K562 (cell line): ENCODE measurements at regions not wholly inside any gene's neighbourhood (a gene's known extent, or its start where the extent isn't known, plus 50 kb on each side); places are given as distances from the start of the nearest gene placed in this dataset.
A peak's percentile ranks its signal among the peaks of the same experiment; 100 is the strongest.

Experiments used
- ATAC-seq: fragments of 200-7000 bp; cut with Tn5 transposase; 3 replicates; pipeline ENCODE4 v1.9.1; 2020; ENCODE audit warnings: moderate library complexity
- BruUV-seq: library from RNA; stranded (reverse); fragments of 400-500 nt; replicated peaks from 2 replicates; lab custom pipeline; 2021; lab: Mats Ljungman, UMichigan
- CTCF ChIA-PET: fragments of 300-600 bp; formaldehyde crosslinking; extraction: SDS; loops from one replicate; lab custom pipeline; 2021; ENCODE audit warnings: low intra/inter-chr PET ratio; lab: Yijun Ruan, JAX
- POLR2A ChIA-PET: fragments of 300-600, 350-650 bp; sonication (Branson Sonifier 250); formaldehyde crosslinking; extraction: SDS; loops from one replicate; lab custom pipeline; 2021; ENCODE audit warnings: antibody characterized with exemption, inconsistent platforms; lab: Yijun Ruan, JAX
- DNase-seq, 4 experiments: peaks; one replicate each; pipeline versions ENCODE4 v3.0.0 to v3.0.0-alpha.2; 2011 to 2018; ENCODE audit warnings: low spot score in 3 of 4, mixed read lengths in 3 of 4; ENCODE audit errors: extremely low read depth in 1 of 4
- FAIRE-seq: peaks from 2 replicates; lab custom pipeline; 2011; peaks lifted over from hg19 to GRCh38; lab: Jason Lieb, UNC
- H2AFZ ChIP-seq: 2 replicates; pipeline ENCODE4 v1.6.0; 2011; ENCODE audit warnings: low read depth, low read length, control low read depth, inconsistent platforms
- H3K27ac ChIP-seq: fragments of 200-600 bp; 3 replicates; pipeline ENCODE4 v1.8.0; 2011; ENCODE audit warnings: low read depth, mild to moderate bottlenecking, control low read depth, inconsistent platforms, low read length, moderate library complexity, mixed read lengths; ENCODE audit errors: extremely low read depth
- H3K27me3 ChIP-seq, 2 experiments: fragments of 300-600 bp in 1 of 2; 2 replicates in 1 of 2; 3 replicates in 1 of 2; pipeline versions ENCODE4 v1.6.0 to v1.8.0; 2011; ENCODE audit warnings: inconsistent platforms in 2 of 2, low read length in 2 of 2, mild to moderate bottlenecking in 1 of 2, mixed read lengths in 1 of 2, moderate library complexity in 1 of 2; ENCODE audit not compliant: control insufficient read depth in 2 of 2, insufficient read depth in 2 of 2
- H3K36me3 ChIP-seq: fragments of 300-600 bp; 3 replicates; pipeline ENCODE4 v1.8.0; 2011; ENCODE audit warnings: mild to moderate bottlenecking, low read length, inconsistent platforms; ENCODE audit not compliant: control insufficient read depth, insufficient read depth
- H3K4me1 ChIP-seq, 2 experiments: fragments of 200-600 bp in 1 of 2; replicated peaks in 1 of 2; 2 replicates in 1 of 2; 3 replicates in 1 of 2; pipeline versions ENCODE4 v1.5.1 to v1.8.0; 2011; ENCODE audit warnings: inconsistent platforms in 2 of 2, low read length in 2 of 2, mild to moderate bottlenecking in 1 of 2, mixed read lengths in 1 of 2, moderate library complexity in 1 of 2; ENCODE audit not compliant: control insufficient read depth in 2 of 2, insufficient read depth in 2 of 2
- H3K4me2 ChIP-seq: 2 replicates; pipeline ENCODE4 v1.6.1; 2011; ENCODE audit warnings: low read length, control low read depth, inconsistent platforms, mixed read lengths; ENCODE audit not compliant: insufficient read depth
- H3K4me3 ChIP-seq: fragments of 200-600 bp; sonication (generic), shearing (Covaris generic); 2 replicates; pipeline ENCODE4 v1.5.1; 2016; ENCODE audit warnings: control low read depth, inconsistent platforms
- H3K79me2 ChIP-seq: fragments of 200-600 bp; 3 replicates; pipeline ENCODE4 v1.8.0; 2011; ENCODE audit warnings: low read length, inconsistent platforms; ENCODE audit not compliant: control insufficient read depth, insufficient read depth
- H3K9ac ChIP-seq, 2 experiments: 2 replicates each; pipeline versions ENCODE4 v1.6.0 to v1.6.1; 2011; ENCODE audit warnings: low read depth in 2 of 2, low read length in 2 of 2, control low read depth in 1 of 2, inconsistent platforms in 1 of 2, mild to moderate bottlenecking in 1 of 2, mixed read lengths in 1 of 2; ENCODE audit not compliant: insufficient read depth in 1 of 2
- H3K9me1 ChIP-seq: one replicate; pipeline ENCODE4 v1.6.0; 2011; ENCODE audit warnings: inconsistent platforms, mild to moderate bottlenecking, low read length, moderate library complexity; ENCODE audit not compliant: control insufficient read depth, insufficient read depth
- H3K9me3 ChIP-seq: replicated peaks from 2 replicates; pipeline ENCODE4 v1.5.1; 2011; ENCODE audit warnings: low read depth, low read length, inconsistent platforms; ENCODE audit not compliant: control insufficient read depth, insufficient read depth
- H4K20me1 ChIP-seq: replicated peaks from 2 replicates; pipeline ENCODE4 v1.6.1; 2011; ENCODE audit warnings: low read length, inconsistent platforms, mixed read lengths; ENCODE audit not compliant: control insufficient read depth, insufficient read depth
- SMC3 ChIP-seq: conservative IDR thresholded peaks from 2 replicates; pipeline ENCODE4 v1.6.1; 2011; ENCODE audit warnings: low read depth, low read length, improper control_type of control experiment; ENCODE audit not compliant: insufficient read depth
- ZBTB11 ChIP-seq, 3 experiments: fragments of 200-800 bp in 1 of 3; fragments of 250-450 bp in 1 of 3; fragments of 450-650 bp in 1 of 3; sonication (Bioruptor Pico) in 1 of 3; sonication (Bioruptor generic) in 1 of 3; formaldehyde crosslinking in 1 of 3; IDR thresholded peaks; 2 replicates each; pipeline versions ENCODE4 v1.6.1 to v1.8.0; 2016 to 2022; ENCODE audit warnings: mild to moderate bottlenecking in 2 of 3, missing genetic modification characterization in 2 of 3, missing compliant biosample characterization in 1 of 3, moderate library complexity in 1 of 3
- WGBS: fragments of 100-300 bp; shearing (Covaris generic); methylation state at CpG from one replicate; pipeline ENCODE4 v1.1.6; 2016; ENCODE audit warnings: low coverage, mixed read lengths; ENCODE audit not compliant: insufficient coverage; ENCODE audit errors: missing lambda C conversion rate; 5-methylcytosine and 5-hydroxymethylcytosine counted together
- in situ Hi-C: fragments of 300-500 bp; cut with MboI; formaldehyde crosslinking; loops from 4 replicates; pipeline ENCODE4 v1.15.0; 2018; ENCODE audit warnings: inconsistent platforms, mixed read lengths
- intact Hi-C: fragments of 100-400 bp; cut with micrococcal nuclease; formaldehyde crosslinking; loops from 2 replicates; pipeline ENCODE4 v1.14.2; 2022

GRCh38 chr20:57987659-57988058 lies 240.8 kb downstream of the ANKRD60 start:
- POLR2A ChIA-PET: no interaction called here

More at GRCh38 chr20:57987659-57988058, 240.8 kb downstream of the ANKRD60 start:
- FAIRE-seq (no peak), DNase-seq (no peak), ATAC-seq (no peak)
- WGBS: 0% methylated on average over 6 of the region's 6 CpGs
- intact Hi-C loops: no loop called here
- H3K4me3 ChIP-seq: no peak overlapping the region
- H4K20me1 ChIP-seq: no peaks in the 10 kb centered on the region
- no peaks in the 10 kb centered on the region for H3K9me3 ChIP-seq
- no peak overlapping the region for H3K4me2 ChIP-seq
- no peak overlapping the region for H2AFZ ChIP-seq
- H3K9me1 ChIP-seq: no peaks in the 10 kb centered on the region
- H3K4me1 ChIP-seq: no peaks in the 10 kb centered on the region
- no TSS peak for BruUV-seq
- H3K36me3 ChIP-seq: no peaks in the 10 kb centered on the region
- peaks cover 0 to 14% of the 10 kb centered on the region in 2 experiments; a peak in 2 of 5 replicates for H3K27me3 ChIP-seq
- CTCF ChIA-PET: no interaction called here
- H3K79me2 ChIP-seq: no peaks in the 10 kb centered on the region
- H3K27ac ChIP-seq: no peak overlapping the region
- TF ChIP-seq SMC3 (no peak), ZBTB11 (CRISPR knock-in tag; IDR thresholded peaks at IDR 0.05) (peak in 1 of 3 experiments; percentile 17; a peak in 1 of 6 replicates)
- TF ChIP-seq, all 486 proteins: peak for 1
- no peak overlapping the region for H3K9ac ChIP-seq
- in situ Hi-C loops: no loop called here
